ENCODE measurements at regions not wholly inside any gene's neighbourhood (a gene's known extent, or its start where the extent isn't known, plus 50 kb on each side); places are given as distances from the start of the nearest gene placed in this dataset.

DNA sequence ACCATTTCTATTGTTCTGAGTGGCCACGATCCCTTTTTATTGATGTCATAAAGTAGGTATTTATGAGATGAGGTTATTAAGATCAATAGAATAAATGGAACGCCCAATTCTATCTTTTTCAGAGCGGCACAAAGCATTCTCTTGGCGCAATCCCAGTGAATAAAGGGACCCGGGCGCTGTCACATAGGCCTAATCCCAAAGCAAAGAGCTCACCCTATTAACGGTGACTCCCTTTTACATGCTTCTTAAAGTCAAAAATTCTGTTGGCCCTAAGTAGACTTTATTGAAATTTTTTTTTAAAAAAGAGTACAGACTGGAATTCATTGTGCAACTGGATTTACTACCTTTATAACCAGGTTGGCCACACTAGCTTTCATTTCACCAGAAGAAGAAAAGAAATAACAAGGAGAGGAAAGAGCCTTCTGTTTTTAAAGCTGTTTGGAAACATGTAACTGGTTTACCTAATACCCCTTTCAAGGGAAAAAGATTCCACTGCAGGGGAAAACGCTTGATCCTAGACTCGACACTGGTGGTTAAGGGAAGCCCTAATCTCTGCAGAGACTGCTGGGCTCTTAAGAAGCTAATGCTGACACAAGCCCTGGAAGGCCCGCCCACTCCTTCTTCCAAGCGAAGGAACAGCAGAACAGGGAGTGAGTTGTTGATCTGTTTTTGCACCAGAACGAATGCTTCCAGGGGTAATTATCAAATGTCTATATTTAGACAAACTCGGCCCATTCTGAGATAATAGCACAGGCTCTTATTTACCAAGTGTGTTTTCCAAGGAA, 381.2 kb downstream of the BCL11B start:
- DNase-seq (no peak), ATAC-seq (ENCODE audit: low read depth) (no peak)
- no peak overlapping the region for H3K9ac ChIP-seq (ENCODE audit: low read depth, low read length)
- no peaks in the 10 kb centered on the region for H3K79me1 ChIP-seq (ENCODE audit: low read depth in 1 of 2, low read length in 2 of 2)
- ChIA-PET POLR2A (ENCODE audit: unreplicated experiment) (no interaction called here), CTCF (no interaction called here)
- intact Hi-C loops (cut with micrococcal nuclease), result no loop called here
- TF ChIP-seq POLR2A (IDR thresholded peaks at IDR 0.05; ENCODE audit: low read depth, low read length) (no peak), RAD21 (IDR thresholded peaks at IDR 0.05; ENCODE audit: low read length) (no peak), RCOR1 (IDR thresholded peaks at IDR 0.05; ENCODE audit: insufficient replicate concordance, low read length) (no peak), NFE2L2 (IDR thresholded peaks at IDR 0.05; ENCODE audit: low read depth, low read length) (no peak), SMC3 (IDR thresholded peaks at IDR 0.05; ENCODE audit: low read depth, low read length) (no peak), CEBPB (IDR thresholded peaks at IDR 0.05; ENCODE audit: low read depth, low read length) (no peak), FOS (IDR thresholded peaks at IDR 0.05; ENCODE audit: low read depth, low read length) (no peak), CHD1 (IDR thresholded peaks at IDR 0.05; ENCODE audit: low read depth, low read length) (no peak), MAFK (IDR thresholded peaks at IDR 0.05; ENCODE audit: low read depth, low read length) (no peak), MAZ (IDR thresholded peaks at IDR 0.05; ENCODE audit: borderline replicate concordance, low read depth, low read length) (no peak)
- TF ChIP-seq, protein P1, sequence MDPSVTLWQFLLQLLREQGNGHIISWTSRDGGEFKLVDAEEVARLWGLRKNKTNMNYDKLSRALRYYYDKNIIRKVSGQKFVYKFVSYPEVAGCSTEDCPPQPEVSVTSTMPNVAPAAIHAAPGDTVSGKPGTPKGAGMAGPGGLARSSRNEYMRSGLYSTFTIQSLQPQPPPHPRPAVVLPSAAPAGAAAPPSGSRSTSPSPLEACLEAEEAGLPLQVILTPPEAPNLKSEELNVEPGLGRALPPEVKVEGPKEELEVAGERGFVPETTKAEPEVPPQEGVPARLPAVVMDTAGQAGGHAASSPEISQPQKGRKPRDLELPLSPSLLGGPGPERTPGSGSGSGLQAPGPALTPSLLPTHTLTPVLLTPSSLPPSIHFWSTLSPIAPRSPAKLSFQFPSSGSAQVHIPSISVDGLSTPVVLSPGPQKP (IDR thresholded peaks at IDR 0.05; ENCODE audit: borderline replicate concordance, low read depth, low read length), result no peak
- TF ChIP-seq, protein P2, sequence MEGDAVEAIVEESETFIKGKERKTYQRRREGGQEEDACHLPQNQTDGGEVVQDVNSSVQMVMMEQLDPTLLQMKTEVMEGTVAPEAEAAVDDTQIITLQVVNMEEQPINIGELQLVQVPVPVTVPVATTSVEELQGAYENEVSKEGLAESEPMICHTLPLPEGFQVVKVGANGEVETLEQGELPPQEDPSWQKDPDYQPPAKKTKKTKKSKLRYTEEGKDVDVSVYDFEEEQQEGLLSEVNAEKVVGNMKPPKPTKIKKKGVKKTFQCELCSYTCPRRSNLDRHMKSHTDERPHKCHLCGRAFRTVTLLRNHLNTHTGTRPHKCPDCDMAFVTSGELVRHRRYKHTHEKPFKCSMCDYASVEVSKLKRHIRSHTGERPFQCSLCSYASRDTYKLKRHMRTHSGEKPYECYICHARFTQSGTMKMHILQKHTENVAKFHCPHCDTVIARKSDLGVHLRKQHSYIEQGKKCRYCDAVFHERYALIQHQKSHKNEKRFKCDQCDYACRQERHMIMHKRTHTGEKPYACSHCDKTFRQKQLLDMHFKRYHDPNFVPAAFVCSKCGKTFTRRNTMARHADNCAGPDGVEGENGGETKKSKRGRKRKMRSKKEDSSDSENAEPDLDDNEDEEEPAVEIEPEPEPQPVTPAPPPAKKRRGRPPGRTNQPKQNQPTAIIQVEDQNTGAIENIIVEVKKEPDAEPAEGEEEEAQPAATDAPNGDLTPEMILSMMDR (conservative IDR thresholded peaks at IDR 0.05; ENCODE audit: low read depth, low read length), result no peak
- no peak overlapping the region for H3K14ac ChIP-seq (replicated peaks; ENCODE audit: low read depth, low read length)
- peaks cover 67% of the 10 kb centered on the region for H3K9me3 ChIP-seq (ENCODE audit: control insufficient read depth, insufficient read depth, low read length)
- no peak overlapping the region for H2BK20ac ChIP-seq (ENCODE audit: low read depth, low read length)
- no peaks in the 10 kb centered on the region for H3K36me3 ChIP-seq (ENCODE audit: control insufficient read depth, insufficient read depth, low read length)
- no peak overlapping the region for H3K4me3 ChIP-seq (ENCODE audit: insufficient read depth, low read depth, low read length)
- in situ Hi-C loops (cut with MboI; ENCODE audit: low sequenced_read_pairs), result no loop called here
- no peak overlapping the region for H3K27ac ChIP-seq (ENCODE audit: insufficient read depth, low read length)
- H3K18ac ChIP-seq (ENCODE audit: low read depth, low read length), result no peak overlapping the region
- no peak overlapping the region for H2BK15ac ChIP-seq (ENCODE audit: low read depth, low read length)
- BruUV-seq (replicated peaks), result no TSS peak
- no peaks in the 10 kb centered on the region for H3K9me1 ChIP-seq (ENCODE audit: insufficient read depth, low read length)
- no peak overlapping the region for H2BK5ac ChIP-seq (ENCODE audit: low read depth, low read length, poor library complexity, severe bottlenecking)
- H3K27me3 ChIP-seq (ENCODE audit: control insufficient read depth, insufficient read depth, low read length), result no peaks in the 10 kb centered on the region
- H3K4me1 ChIP-seq (ENCODE audit: control insufficient read depth, insufficient read depth, low read length), result no peaks in the 10 kb centered on the region
- no peak overlapping the region for H2BK120ac ChIP-seq (ENCODE audit: low read depth, low read length)
- no peak overlapping the region for H2AK5ac ChIP-seq (ENCODE audit: low read depth, low read length)
- WGBS, 2 experiments (ENCODE audit: extremely low coverage in 2 of 2, insufficient read length in 1 of 2), result 83% methylated on average over 1 of the region's 13 CpGs; no CpG with 5 or more reads in 1 of the 2 experiments
- no peak overlapping the region for H4K8ac ChIP-seq (ENCODE audit: low read depth in 2 of 2, low read length in 2 of 2)
- H4K91ac ChIP-seq (ENCODE audit: insufficient read depth, low read depth, low read length), result no peak overlapping the region
- no peak overlapping the region for H3K23ac ChIP-seq (ENCODE audit: low read depth, low read length)
- H3K56ac ChIP-seq (ENCODE audit: extremely low read depth, insufficient read depth, low read length), result no peak overlapping the region
- no peak overlapping the region for H2AK9ac ChIP-seq (replicated peaks; ENCODE audit: low read depth, low read length, poor library complexity)
- no peak overlapping the region for H3K4ac ChIP-seq (ENCODE audit: low read depth, low read length)
- no peak overlapping the region for H2AFZ ChIP-seq (replicated peaks; ENCODE audit: low read length, poor library complexity)
- no peaks in the 10 kb centered on the region for H4K20me1 ChIP-seq (ENCODE audit: insufficient read depth, low read length)
- dilution Hi-C loops (cut with HindIII; ENCODE audit: low sequenced_read_pairs, unreplicated experiment), result no loop called here
- H4K5ac ChIP-seq (ENCODE audit: low read depth, low read length), result no peak overlapping the region
- H3K4me2 ChIP-seq (ENCODE audit: low read depth, low read length), result no peak overlapping the region

Data from IMR-90 (cell line).